Stomach (tissue), 4 donors: ENCODE measurements at regions not wholly inside any gene's neighbourhood (a gene's known extent, or its start where the extent isn't known, plus 50 kb on each side); places are given as distances from the start of the nearest gene placed in this dataset.

Experiments used
- EP300 ChIP-seq: sonication (generic); formaldehyde crosslinking; IDR thresholded peaks from one replicate; pipeline ENCODE4 v1.6.1; 2017; ENCODE audit warnings: antibody characterized with exemption
- POLR2AphosphoS5 ChIP-seq, 3 donors: sonication (generic); formaldehyde crosslinking; IDR thresholded peaks; one replicate each; pipeline ENCODE4 v1.6.1; 2016; ENCODE audit warnings: antibody characterized with exemption in 3 of 3
- TF ChIP-seq, protein P1 (sequence below), 7 experiments: fragments of 450-650 bp in 4 of 7; fragments of 200-600 bp in 3 of 7; sonication (generic) in 3 of 7; IDR thresholded peaks; one replicate each; pipeline ENCODE4 v1.5.1; 2016 to 2019; ENCODE audit warnings: antibody characterized with exemption in 7 of 7, control low read depth in 2 of 7, mild to moderate bottlenecking in 1 of 7

DNA sequence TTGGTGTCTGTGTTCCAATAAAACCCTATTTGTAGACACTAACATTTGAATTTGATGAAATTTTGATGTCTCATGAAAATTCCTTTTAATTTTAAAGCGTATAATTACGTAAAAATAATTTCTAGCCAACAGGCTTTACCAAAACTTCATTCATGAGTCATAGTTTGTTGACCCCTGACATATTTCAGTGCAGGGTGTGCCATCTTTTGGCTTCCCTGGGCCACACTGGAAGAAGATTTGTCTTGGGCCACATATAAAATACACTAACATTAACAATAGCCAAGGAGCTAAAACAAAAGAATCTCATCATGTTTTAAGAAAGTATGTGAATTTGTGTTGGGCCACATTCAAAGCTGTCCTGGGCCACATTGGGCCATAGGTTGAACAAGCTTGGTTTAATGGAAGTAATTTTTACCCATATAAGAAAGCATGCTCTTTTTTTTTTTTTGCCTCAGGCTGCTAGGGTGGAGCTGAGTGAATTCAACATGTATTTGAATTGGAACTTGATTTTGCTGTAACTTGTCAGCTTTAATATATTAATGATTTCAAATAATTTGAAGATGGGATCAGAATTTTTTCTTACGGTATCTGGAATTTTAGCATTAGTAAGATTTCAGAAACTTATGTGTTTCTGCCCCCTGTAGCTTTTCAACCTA is 267.7 kb upstream of the RGS18 start:
- TF ChIP-seq, protein P1, sequence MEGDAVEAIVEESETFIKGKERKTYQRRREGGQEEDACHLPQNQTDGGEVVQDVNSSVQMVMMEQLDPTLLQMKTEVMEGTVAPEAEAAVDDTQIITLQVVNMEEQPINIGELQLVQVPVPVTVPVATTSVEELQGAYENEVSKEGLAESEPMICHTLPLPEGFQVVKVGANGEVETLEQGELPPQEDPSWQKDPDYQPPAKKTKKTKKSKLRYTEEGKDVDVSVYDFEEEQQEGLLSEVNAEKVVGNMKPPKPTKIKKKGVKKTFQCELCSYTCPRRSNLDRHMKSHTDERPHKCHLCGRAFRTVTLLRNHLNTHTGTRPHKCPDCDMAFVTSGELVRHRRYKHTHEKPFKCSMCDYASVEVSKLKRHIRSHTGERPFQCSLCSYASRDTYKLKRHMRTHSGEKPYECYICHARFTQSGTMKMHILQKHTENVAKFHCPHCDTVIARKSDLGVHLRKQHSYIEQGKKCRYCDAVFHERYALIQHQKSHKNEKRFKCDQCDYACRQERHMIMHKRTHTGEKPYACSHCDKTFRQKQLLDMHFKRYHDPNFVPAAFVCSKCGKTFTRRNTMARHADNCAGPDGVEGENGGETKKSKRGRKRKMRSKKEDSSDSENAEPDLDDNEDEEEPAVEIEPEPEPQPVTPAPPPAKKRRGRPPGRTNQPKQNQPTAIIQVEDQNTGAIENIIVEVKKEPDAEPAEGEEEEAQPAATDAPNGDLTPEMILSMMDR (IDR thresholded peaks at IDR 0.05): no peak
- TF ChIP-seq EP300 (no peak), POLR2AphosphoS5 (IDR thresholded peaks at IDR 0.05) (no peak)
